GM23338 (cell line): ENCODE measurements at regions not wholly inside any gene's neighbourhood (a gene's known extent, or its start where the extent isn't known, plus 50 kb on each side); places are given as distances from the start of the nearest gene placed in this dataset.
A peak's percentile ranks its signal among the peaks of the same experiment; 100 is the strongest.

ENCODE experiments used
- ATAC-seq: fragments of 200-7000 bp; cut with Tn5 transposase; 3 replicates; pipeline ENCODE4 v1.9.1; 2020
- DNase-seq: peaks from one replicate; pipeline ENCODE4 v3.0.0-alpha.2; 2015; ENCODE audit warnings: low spot score
- H2AFZ ChIP-seq: fragments of 200-600 bp; sonication (generic); 2 replicates; pipeline ENCODE4 v1.8.0; 2016; ENCODE audit warnings: antibody characterized with exemption, mild to moderate bottlenecking, moderate library complexity
- H3F3A ChIP-seq: fragments of 200-600 bp; sonication (generic); replicated peaks from 2 replicates; pipeline ENCODE4 v1.8.0; 2017; ENCODE audit warnings: antibody characterized with exemption, mixed run types, low read depth
- H3K27ac ChIP-seq: fragments of 200-600 bp; sonication (generic); 2 replicates; pipeline ENCODE4 v1.6.1; 2016; ENCODE audit warnings: low read depth
- H3K27me3 ChIP-seq: fragments of 200-600 bp; sonication (generic); 2 replicates; pipeline ENCODE4 v1.8.0; 2016; ENCODE audit warnings: mild to moderate bottlenecking, mixed run types, moderate library complexity; ENCODE audit not compliant: insufficient read depth
- H3K36me3 ChIP-seq: fragments of 200-600 bp; sonication (generic); 2 replicates; pipeline ENCODE4 v1.8.0; 2016; ENCODE audit warnings: mild to moderate bottlenecking; ENCODE audit not compliant: insufficient read depth
- H3K4me1 ChIP-seq: fragments of 200-600 bp; sonication (generic); 2 replicates; pipeline ENCODE4 v1.8.0; 2016; ENCODE audit warnings: mild to moderate bottlenecking, moderate library complexity; ENCODE audit not compliant: insufficient read depth
- H3K4me2 ChIP-seq: fragments of 200-600 bp; sonication (generic); 2 replicates; pipeline ENCODE4 v1.7.1; 2017; ENCODE audit warnings: mixed run types
- H3K4me3 ChIP-seq: fragments of 200-600 bp; sonication (generic); 2 replicates; pipeline ENCODE4 v1.6.1; 2016; ENCODE audit warnings: mixed run types
- H3K79me2 ChIP-seq: fragments of 200-600 bp; sonication (generic); replicated peaks from 2 replicates; pipeline ENCODE4 v1.8.0; 2017; ENCODE audit warnings: mild to moderate bottlenecking; ENCODE audit not compliant: insufficient read depth
- H3K9me2 ChIP-seq: fragments of 200-600 bp; sonication (generic); 2 replicates; pipeline ENCODE4 v1.8.0; 2017; ENCODE audit not compliant: insufficient read depth
- H4K20me1 ChIP-seq: fragments of 200-600 bp; sonication (generic); replicated peaks from 2 replicates; pipeline ENCODE4 v1.8.0; 2017; ENCODE audit warnings: mild to moderate bottlenecking; ENCODE audit not compliant: insufficient read depth
- H3K27ac Mint-ChIP-seq: 2 replicates; pipeline ENCODE4 v1.8.0; 2020; ENCODE audit warnings: inconsistent platforms, mild to moderate bottlenecking, moderate library complexity, mixed read lengths
- H3K27me3 Mint-ChIP-seq: 3 replicates; pipeline ENCODE4 v1.8.0; 2022; ENCODE audit warnings: low read depth, mild to moderate bottlenecking, moderate library complexity, mixed read lengths, inconsistent platforms; ENCODE audit not compliant: insufficient read depth, poor library complexity
- H3K36me3 Mint-ChIP-seq: 3 replicates; pipeline ENCODE4 v1.8.0; 2021; ENCODE audit warnings: low read depth, mild to moderate bottlenecking, inconsistent platforms, moderate library complexity, mixed read lengths
- H3K4me1 Mint-ChIP-seq: 3 replicates; pipeline ENCODE4 v1.8.0; 2020; ENCODE audit warnings: mild to moderate bottlenecking, inconsistent platforms, mixed read lengths
- H3K4me3 Mint-ChIP-seq: 3 replicates; pipeline ENCODE4 v1.8.0; 2021; ENCODE audit warnings: moderate library complexity, mild to moderate bottlenecking, inconsistent platforms, mixed read lengths
- H3K9me3 Mint-ChIP-seq: 3 replicates; pipeline ENCODE4 v1.8.0; 2020; ENCODE audit warnings: moderate library complexity, mild to moderate bottlenecking, inconsistent platforms, mixed read lengths
- JUNB ChIP-seq: IDR thresholded peaks from one replicate; pipeline ENCODE4 v1.6.1; 2016; ENCODE audit warnings: antibody characterized with exemption; ENCODE audit not compliant: unreplicated experiment
- ZNF114 ChIP-seq: fragments of 250-450 bp; sonication (Bioruptor Pico); IDR thresholded peaks from 2 replicates; pipeline ENCODE4 v1.5.0; 2020; ENCODE audit warnings: mild to moderate bottlenecking, moderate library complexity
- TF ChIP-seq, protein P1 (sequence below): fragments of 250-450 bp; sonication (Bioruptor Pico); IDR thresholded peaks from 2 replicates; pipeline ENCODE4 v1.5.0; 2020; ENCODE audit warnings: mild to moderate bottlenecking, moderate library complexity
- TF ChIP-seq, protein P2 (sequence below): IDR thresholded peaks from 2 replicates; pipeline ENCODE4 v1.6.1; 2016; ENCODE audit warnings: antibody characterized with exemption

DNA sequence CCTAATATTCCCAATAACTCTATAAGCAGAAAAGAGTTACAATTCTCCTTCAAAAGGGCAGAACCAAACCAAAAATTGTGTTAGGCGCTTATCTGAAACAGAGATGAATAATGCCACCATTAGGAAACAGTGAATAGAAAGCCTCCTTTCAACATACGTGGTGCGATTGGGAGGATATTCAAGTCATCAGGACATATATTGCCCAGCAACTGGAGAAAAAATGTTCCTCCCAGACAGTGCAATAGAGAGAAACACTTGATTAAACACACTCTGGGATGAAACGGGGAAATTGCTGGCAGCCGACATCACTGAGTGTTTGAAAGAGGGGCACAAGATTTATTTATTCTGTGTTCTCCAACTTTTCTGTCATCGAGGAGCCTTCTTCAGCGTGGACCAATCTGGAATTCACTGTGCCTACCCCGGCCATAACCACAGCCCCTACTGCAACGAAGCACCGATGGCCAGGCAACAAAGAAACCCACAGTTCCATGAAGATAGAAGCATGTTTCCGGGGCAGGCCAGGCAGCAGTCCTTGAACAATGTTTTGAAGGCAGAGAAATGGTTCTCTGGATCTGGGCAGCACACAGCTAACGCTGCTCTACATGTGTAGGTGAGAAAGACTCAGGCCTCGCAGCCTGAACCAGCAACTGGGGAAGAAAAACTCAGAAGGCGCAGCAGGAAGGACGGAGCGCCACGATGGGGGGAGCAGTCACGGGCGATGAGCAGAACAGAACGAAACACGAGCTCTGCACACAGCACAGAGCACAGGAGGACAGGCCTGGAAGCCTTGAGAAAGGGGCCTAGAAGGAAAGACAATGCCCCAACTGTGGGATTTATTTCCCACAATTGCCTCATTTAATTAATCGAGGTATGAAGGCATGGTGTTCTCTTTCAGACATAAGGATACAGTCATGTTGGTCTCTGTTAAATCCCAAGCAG, 234.2 kb upstream of the FOXQ1 start (continued):
- TF ChIP-seq, protein P1, sequence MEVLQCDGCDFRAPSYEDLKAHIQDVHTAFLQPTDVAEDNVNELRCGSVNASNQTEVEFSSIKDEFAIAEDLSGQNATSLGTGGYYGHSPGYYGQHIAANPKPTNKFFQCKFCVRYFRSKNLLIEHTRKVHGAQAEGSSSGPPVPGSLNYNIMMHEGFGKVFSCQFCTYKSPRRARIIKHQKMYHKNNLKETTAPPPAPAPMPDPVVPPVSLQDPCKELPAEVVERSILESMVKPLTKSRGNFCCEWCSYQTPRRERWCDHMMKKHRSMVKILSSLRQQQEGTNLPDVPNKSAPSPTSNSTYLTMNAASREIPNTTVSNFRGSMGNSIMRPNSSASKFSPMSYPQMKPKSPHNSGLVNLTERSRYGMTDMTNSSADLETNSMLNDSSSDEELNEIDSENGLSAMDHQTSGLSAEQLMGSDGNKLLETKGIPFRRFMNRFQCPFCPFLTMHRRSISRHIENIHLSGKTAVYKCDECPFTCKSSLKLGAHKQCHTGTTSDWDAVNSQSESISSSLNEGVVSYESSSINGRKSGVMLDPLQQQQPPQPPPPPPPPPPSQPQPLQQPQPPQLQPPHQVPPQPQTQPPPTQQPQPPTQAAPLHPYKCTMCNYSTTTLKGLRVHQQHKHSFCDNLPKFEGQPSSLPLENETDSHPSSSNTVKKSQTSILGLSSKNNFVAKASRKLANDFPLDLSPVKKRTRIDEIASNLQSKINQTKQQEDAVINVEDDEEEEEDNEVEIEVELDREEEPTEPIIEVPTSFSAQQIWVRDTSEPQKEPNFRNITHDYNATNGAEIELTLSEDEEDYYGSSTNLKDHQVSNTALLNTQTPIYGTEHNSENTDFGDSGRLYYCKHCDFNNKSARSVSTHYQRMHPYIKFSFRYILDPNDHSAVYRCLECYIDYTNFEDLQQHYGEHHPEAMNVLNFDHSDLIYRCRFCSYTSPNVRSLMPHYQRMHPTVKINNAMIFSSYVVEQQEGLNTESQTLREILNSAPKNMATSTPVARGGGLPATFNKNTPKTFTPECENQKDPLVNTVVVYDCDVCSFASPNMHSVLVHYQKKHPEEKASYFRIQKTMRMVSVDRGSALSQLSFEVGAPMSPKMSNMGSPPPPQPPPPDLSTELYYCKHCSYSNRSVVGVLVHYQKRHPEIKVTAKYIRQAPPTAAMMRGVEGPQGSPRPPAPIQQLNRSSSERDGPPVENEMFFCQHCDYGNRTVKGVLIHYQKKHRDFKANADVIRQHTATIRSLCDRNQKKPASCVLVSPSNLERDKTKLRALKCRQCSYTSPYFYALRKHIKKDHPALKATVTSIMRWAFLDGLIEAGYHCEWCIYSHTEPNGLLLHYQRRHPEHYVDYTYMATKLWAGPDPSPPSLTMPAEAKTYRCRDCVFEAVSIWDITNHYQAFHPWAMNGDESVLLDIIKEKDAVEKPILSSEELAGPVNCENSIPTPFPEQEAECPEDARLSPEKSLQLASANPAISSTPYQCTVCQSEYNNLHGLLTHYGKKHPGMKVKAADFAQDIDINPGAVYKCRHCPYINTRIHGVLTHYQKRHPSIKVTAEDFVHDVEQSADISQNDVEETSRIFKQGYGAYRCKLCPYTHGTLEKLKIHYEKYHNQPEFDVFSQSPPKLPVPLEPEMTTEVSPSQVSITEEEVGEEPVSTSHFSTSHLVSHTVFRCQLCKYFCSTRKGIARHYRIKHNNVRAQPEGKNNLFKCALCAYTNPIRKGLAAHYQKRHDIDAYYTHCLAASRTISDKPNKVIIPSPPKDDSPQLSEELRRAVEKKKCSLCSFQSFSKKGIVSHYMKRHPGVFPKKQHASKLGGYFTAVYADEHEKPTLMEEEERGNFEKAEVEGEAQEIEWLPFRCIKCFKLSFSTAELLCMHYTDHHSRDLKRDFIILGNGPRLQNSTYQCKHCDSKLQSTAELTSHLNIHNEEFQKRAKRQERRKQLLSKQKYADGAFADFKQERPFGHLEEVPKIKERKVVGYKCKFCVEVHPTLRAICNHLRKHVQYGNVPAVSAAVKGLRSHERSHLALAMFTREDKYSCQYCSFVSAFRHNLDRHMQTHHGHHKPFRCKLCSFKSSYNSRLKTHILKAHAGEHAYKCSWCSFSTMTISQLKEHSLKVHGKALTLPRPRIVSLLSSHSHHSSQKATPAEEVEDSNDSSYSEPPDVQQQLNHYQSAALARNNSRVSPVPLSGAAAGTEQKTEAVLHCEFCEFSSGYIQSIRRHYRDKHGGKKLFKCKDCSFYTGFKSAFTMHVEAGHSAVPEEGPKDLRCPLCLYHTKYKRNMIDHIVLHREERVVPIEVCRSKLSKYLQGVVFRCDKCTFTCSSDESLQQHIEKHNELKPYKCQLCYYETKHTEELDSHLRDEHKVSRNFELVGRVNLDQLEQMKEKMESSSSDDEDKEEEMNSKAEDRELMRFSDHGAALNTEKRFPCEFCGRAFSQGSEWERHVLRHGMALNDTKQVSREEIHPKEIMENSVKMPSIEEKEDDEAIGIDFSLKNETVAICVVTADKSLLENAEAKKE: no peak
- no peak for TF ChIP-seq JUNB

DNA sequence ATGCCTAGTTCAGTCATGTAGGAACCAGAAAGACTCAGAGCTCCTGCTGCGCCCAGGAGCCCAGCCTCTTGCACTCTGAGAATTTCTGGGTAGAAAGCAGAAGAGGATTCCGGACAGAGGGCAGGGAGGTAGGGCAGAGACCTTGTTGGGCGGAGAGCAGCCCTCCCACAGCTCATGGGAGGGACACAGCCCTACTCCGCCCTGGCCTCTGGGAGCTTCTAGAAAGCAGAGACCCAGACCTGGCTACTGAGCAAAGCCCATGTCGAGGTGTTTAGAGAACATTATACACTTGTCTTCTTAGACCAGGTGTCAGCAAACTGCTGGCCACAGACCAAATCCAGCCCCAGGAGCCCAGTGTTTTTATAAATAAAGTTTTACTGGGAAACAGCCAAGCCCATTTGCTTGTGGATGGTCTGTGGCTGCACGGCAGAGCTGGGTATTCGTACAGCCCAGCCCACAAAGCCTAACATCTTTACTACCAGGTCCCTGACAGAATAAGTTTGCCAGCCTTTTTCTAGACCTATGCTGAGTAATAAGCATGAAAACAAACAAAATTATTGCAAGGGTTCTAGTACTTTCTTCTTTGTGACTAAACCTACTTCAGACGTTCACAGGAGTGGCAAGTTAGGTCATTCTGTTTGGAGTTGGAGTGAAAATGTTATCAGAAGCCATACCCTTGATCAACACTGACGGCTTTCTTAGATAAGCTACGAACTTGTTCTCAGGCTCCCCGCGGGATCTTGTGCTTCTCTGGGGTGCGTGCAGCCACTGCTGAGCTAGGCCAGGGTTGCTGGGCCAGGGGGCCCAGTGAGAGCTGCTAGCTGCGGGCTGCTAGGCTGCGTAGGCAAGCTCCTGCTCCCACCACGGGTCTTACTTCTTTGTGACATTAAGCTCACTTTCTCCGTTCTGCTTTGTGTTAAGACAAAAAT, 235.1 kb upstream of the FOXQ1 start:
- H2AFZ ChIP-seq: peak overlapping the region; percentile 72; the same call in 1 of the 2 replicates
- H3K4me3 ChIP-seq: no peak overlapping the region
- no peaks in the 10 kb centered on the region for H3F3A ChIP-seq
- H3K4me2 ChIP-seq: no peak overlapping the region
- H3K36me3 ChIP-seq: no peaks in the 10 kb centered on the region
- H3K4me1 Mint-ChIP-seq: no peaks in the 10 kb centered on the region
- H3K9me3 Mint-ChIP-seq: no peaks in the 10 kb centered on the region
- no peak overlapping the region for H3K27ac Mint-ChIP-seq
- no peaks in the 10 kb centered on the region for H4K20me1 ChIP-seq
- no peak overlapping the region for H3K27ac ChIP-seq
- H3K4me1 ChIP-seq: no peaks in the 10 kb centered on the region
- DNase-seq: no peak
- no peaks in the 10 kb centered on the region for H3K36me3 Mint-ChIP-seq
- no peak overlapping the region for H3K4me3 Mint-ChIP-seq
- TF ChIP-seq ZNF114 (CRISPR knock-in tag) (no peak), JUNB (no peak)
- TF ChIP-seq, protein P1: no peak
- TF ChIP-seq, protein P2, sequence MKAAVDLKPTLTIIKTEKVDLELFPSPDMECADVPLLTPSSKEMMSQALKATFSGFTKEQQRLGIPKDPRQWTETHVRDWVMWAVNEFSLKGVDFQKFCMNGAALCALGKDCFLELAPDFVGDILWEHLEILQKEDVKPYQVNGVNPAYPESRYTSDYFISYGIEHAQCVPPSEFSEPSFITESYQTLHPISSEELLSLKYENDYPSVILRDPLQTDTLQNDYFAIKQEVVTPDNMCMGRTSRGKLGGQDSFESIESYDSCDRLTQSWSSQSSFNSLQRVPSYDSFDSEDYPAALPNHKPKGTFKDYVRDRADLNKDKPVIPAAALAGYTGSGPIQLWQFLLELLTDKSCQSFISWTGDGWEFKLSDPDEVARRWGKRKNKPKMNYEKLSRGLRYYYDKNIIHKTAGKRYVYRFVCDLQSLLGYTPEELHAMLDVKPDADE: no peak
- ATAC-seq: peak; percentile 55
- H3K79me2 ChIP-seq: no peaks in the 10 kb centered on the region
- H3K9me2 ChIP-seq: no peaks in the 10 kb centered on the region
- H3K27me3 ChIP-seq: no peaks in the 10 kb centered on the region
- peaks cover 2% of the 10 kb centered on the region for H3K27me3 Mint-ChIP-seq
